ENCODE measurements at regions not wholly inside any gene's neighbourhood (a gene's known extent, or its start where the extent isn't known, plus 50 kb on each side); places are given as distances from the start of the nearest gene placed in this dataset.
A peak's percentile ranks its signal among the peaks of the same experiment; 100 is the strongest.

DNA sequence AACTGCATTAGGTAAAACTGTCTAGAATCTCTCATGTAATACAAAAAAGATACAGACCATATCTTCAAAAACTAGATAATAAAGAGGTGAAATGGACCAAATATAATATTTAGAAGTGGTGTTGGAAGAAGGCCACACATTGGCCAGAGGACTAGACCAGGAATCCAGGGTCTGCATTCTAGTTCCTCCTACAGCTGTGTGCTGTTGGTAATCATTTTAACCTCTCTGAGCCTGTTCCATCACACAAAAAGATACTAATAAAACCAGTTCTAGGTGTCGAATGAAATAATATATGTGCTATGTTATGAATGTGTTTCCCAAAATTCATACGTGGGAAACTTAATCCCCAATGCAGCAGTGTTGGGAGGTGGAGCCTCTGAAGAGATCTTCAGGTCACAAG lies 111.6 kb upstream of the RREB1 start:
- H4K20me1 ChIP-seq = no peaks in the 10 kb centered on the region
- no peak overlapping the region for H3K9ac ChIP-seq
- no peaks in the 10 kb centered on the region for H3K4me1 ChIP-seq
- no peaks in the 10 kb centered on the region for H3K36me3 ChIP-seq
- H3K9me3 ChIP-seq (replicated peaks in 1 of 11) = no peaks in the 10 kb centered on the region
- no peak overlapping the region for H3K4me2 ChIP-seq
- TF ChIP-seq Cebpa-rat (IDR thresholded peaks at IDR 0.05) = no peak
- no peaks in the 10 kb centered on the region for H3K27me3 ChIP-seq
- H3K27ac ChIP-seq = no peak overlapping the region
- H3K4me3 ChIP-seq = no peak overlapping the region

DNA sequence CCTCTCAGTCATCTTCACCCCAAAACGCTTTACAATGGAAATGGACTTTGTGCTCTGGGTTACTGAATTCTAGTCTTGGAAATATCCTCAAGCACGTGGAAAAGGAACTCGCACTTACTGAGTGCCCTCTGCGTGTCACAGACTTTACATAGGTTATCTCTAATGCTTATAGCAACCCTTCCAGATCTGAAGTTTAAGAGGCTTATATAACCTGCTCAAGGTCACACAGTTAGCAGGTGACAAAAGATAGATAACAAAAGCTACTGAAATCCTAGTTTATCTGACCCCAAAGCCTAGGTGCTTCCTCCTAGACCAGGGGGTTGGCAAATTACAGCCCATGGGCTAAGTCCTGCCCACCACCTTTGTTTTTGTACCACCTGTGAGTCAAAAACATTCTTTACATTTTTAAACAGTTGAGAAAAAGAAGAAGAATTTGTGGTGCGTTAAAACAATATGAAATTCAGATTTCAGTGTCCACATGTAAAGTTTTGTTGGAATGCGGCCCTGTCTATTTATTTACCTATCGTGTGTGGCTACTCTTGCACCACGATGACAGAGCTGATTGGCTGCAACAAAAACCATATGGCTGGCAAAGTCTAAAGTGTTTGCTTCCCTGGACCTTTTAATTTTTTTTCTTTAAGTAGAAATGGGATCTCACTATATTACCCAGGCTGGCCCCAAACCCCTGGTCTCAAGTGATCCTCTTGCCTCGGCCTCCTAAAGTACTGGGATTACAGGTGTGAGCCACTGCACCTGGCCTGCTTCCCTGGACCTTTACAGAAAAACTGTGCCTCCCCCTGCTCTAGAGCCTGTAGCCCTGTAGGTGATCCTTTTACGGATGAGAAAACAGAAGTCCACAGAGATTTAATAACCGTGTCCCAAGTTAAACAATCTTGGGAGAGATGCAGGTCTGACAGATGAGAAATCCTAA lies 110.2 kb upstream of the RREB1 start:
- H3K36me3 ChIP-seq = no peaks in the 10 kb centered on the region
- no peaks in the 10 kb centered on the region for H3K9me3 ChIP-seq (replicated peaks in 1 of 11)
- TF ChIP-seq Cebpa-rat (IDR thresholded peaks at IDR 0.05) = no peak
- no peaks in the 10 kb centered on the region for H3K4me1 ChIP-seq
- H4K20me1 ChIP-seq = no peaks in the 10 kb centered on the region
- H3K9ac ChIP-seq = no peak overlapping the region
- no peaks in the 10 kb centered on the region for H3K27me3 ChIP-seq
- no peak overlapping the region for H3K4me2 ChIP-seq
- no peak overlapping the region for H3K4me3 ChIP-seq
- no peak overlapping the region for H3K27ac ChIP-seq

DNA sequence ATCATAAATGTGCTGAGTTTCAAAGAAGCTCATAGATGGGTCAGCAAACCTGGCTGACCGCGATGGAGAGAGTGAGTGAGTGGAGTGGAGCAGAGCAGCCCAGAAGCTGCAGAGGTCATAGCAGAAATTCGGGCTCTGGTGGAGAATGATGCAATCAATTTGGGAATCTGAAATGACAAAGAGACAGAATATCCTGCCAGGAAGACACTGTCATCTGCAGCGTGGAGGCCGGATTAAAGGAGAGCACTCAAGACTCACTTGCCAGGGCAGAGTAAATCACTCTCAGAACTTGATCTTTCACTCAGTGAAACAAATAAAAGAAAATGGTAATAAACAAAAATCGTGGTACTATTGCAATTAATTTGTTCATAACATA lies 109.6 kb upstream of the RREB1 start:
- no peaks in the 10 kb centered on the region for H3K27me3 ChIP-seq
- H3K4me1 ChIP-seq = no peaks in the 10 kb centered on the region
- H3K4me3 ChIP-seq = no peak overlapping the region
- no peak overlapping the region for H3K9ac ChIP-seq
- H3K9me3 ChIP-seq (replicated peaks in 1 of 11) = no peaks in the 10 kb centered on the region
- H3K27ac ChIP-seq = no peak overlapping the region
- no peak overlapping the region for H3K4me2 ChIP-seq
- TF ChIP-seq Cebpa-rat (IDR thresholded peaks at IDR 0.05) = peak in 3 of 11 experiments; percentile 29 to 66 (median 39); a peak in 4 of 22 replicates
- H4K20me1 ChIP-seq = no peaks in the 10 kb centered on the region
- no peaks in the 10 kb centered on the region for H3K36me3 ChIP-seq

DNA sequence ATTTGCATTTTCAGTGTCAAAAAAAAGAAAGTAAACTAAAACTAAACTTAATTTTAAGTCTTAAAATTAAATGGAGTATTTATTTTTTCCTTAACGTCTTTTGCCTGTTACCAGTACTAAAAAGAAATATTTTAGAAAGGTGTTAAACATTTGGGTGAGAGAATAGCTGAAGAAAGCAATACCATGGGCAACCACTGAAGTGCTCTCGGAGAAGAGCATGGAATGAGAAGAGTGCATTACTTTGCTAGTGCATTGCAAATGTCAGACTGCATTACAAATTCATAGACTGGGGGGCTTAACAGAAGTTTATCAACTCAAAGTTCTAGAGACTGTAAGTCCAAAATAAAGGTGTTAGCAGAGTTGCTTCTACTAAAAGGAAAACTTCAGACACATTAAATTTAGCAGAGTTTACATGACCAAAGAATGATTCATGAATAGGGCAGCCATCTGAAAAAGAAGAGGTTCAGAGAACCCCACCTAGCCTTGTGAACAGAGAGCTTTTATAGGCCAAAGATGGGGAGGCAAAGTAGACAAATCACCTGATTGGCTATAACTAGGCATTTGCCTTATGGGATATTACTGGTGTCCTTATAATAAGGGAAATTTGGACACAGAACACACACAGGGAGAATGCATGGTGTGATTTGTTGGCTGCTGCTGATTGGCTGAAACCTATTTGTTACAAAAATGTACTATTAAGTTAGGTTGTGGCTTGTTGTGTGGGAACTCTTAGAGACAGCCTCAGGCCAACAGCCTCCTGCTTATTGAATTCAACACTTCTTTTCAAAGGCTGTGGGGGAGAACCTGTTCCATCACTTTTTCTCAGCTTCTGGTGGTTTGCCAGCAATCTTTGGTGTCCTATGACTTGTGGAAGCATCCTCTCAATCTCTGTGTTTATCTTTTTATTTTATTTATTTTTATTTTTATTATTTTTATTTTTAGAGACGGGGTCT lies 106.7 kb upstream of the RREB1 start:
- no peak overlapping the region for H3K9ac ChIP-seq
- no peak for TF ChIP-seq Cebpa-rat (IDR thresholded peaks at IDR 0.05)
- no peak overlapping the region for H3K4me2 ChIP-seq
- H3K27me3 ChIP-seq = no peaks in the 10 kb centered on the region
- no peaks in the 10 kb centered on the region for H4K20me1 ChIP-seq
- no peak overlapping the region for H3K4me3 ChIP-seq
- H3K36me3 ChIP-seq = no peaks in the 10 kb centered on the region
- H3K9me3 ChIP-seq (replicated peaks in 1 of 11) = no peaks in the 10 kb centered on the region
- H3K27ac ChIP-seq = no peak overlapping the region
- peaks cover 13 to 18% (median 15%) of the 10 kb centered on the region in 10 experiments for H3K4me1 ChIP-seq

DNA sequence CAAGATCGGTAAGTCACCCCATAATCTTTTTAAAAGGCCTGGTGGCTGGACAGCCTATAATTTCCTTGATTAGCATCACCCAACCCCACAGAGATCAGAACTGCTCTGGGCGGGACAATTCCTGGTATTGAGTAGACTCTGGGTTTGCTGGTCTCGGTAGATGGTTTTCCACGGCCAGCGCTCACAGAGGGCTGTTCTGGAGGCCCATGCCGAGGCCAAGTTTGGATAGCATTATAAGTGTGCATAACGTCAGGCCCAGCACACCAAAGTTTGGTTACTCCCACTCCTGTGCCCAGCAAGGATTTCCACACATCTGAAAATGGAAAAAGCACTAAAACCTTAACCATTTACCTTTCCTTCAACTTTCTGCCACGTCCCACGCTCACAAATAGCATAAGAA lies 104.7 kb upstream of the RREB1 start:
- no peak overlapping the region for H3K27ac ChIP-seq
- no peaks in the 10 kb centered on the region for H3K27me3 ChIP-seq
- peaks cover 13 to 18% (median 15%) of the 10 kb centered on the region in 10 experiments for H3K4me1 ChIP-seq
- TF ChIP-seq Cebpa-rat (IDR thresholded peaks at IDR 0.05) = no peak
- H3K9me3 ChIP-seq (replicated peaks in 1 of 11) = no peaks in the 10 kb centered on the region
- H3K4me2 ChIP-seq = no peak overlapping the region
- H3K4me3 ChIP-seq = no peak overlapping the region
- no peaks in the 10 kb centered on the region for H4K20me1 ChIP-seq
- H3K36me3 ChIP-seq = no peaks in the 10 kb centered on the region
- no peak overlapping the region for H3K9ac ChIP-seq

DNA sequence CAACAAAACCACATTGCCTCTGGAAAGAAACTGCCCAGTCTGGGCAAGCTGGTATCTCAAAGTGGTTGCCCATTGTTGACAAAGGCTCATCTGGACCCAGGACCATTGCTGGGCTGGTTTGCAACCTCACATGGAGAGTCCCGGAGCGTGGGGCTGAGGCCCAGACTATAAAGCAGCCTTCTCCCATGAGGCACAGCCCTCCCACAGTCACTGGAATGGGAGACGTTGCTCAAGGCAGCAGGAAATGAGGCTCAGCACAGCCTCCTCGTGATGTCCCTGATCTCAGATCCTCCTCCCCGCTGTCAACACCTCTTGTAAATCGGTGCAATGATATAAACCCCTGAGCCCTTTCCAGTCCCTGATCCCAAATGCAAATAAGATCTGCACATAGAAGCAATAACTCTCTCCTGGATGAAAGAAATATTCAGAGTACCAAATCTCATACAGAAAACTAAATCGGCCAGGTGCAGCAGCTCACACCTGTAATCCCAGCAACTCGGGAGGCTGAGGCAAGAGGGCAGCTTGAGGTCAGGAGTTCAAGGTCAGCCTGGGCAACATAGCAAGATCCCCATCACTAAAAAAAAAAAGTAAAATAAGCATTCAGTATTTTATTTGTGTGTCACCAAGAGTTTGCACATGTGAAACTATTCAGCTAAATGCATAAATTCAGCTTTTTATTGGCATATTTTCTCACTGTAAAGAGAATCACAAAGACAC lies 103.0 kb upstream of the RREB1 start:
- Histone ChIP-seq H4K20me1 (no peaks in the 10 kb centered on the region), H3K27ac (peak overlapping the region in 2 of 11 experiments; percentile 6 to 36; a peak in 1 of 22 replicates), H3K4me2 (peak overlapping the region; percentile 44 to 73 (median 64)), H3K9me3 (replicated peaks in 1 of 11) (no peaks in the 10 kb centered on the region), H3K4me3 (no peak overlapping the region), H3K36me3 (no peaks in the 10 kb centered on the region), H3K9ac (no peak overlapping the region), H3K27me3 (no peaks in the 10 kb centered on the region), H3K4me1 (peaks cover 13 to 18% (median 15%) of the 10 kb centered on the region in 10 experiments)
- 0 out of 22 replicates have a peak, but pooled peaks of 1 of the 11 experiments have one; percentile 8 for TF ChIP-seq Cebpa-rat (IDR thresholded peaks at IDR 0.05)

DNA sequence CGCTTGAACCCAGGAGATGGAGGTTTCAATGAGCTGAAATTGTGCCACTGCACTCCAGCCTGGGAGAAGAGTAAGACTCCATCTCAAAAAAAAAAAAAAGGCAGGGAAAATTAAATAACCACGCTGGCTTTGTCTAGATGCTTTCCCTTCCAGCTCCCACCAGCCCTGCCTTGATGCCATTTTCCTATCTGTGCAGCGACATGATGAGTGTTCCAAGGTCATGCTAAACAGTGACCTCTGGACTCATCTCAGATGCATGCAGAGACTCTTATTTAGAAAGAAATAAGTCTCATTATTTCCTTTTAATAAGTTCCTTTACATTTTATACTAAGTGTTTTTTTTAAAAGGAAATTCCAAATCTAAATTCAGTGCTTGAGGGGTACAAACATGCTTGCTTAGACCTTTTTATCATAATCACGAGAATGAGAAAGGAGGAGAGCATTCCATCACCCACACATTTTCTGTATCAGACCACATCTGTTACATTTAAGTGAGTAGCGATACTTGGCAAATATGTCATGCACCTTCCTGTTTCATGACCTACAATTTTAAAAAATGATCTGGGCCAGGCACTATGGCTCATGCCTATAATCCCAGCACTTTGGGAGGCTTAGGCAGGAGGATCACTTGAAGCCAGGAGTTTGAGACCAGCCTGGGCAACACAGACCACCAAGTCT lies 101.1 kb upstream of the RREB1 start:
- Histone ChIP-seq H3K9me3 (replicated peaks in 1 of 11) (no peaks in the 10 kb centered on the region), H3K4me2 (no peak overlapping the region), H3K27me3 (no peaks in the 10 kb centered on the region), H4K20me1 (no peaks in the 10 kb centered on the region), H3K9ac (no peak overlapping the region), H3K36me3 (no peaks in the 10 kb centered on the region), H3K4me3 (no peak overlapping the region), H3K27ac (no peak overlapping the region), H3K4me1 (peaks cover 13 to 18% (median 15%) of the 10 kb centered on the region in 10 experiments)
- no peak for TF ChIP-seq Cebpa-rat (IDR thresholded peaks at IDR 0.05)

DNA sequence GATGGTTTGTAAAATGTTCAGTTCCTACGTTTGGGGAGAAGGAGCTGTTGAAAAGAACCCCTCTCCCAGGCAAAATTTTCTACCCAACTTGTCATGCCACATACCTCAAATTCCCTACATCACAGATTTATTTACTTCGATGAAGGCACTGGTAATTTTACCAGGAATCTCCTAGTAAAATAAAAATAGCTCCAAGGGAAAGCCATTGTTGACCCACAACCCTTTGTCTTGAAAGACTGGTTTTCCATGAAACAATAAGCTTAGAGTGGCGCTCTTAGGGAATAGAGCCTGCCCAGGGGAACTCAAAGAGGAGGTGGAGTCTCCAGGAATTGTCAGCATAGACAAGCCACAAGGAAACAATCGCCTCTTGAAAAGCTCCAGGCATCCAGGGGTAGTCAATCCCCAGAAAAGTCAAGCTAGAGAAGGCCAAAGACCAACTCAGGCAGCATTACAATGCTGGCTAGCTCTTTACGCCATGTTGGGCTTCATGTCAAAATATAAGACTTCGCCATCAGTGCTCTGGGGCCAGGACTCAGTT lies 99.2 kb upstream of the RREB1 start:
- H3K4me1 ChIP-seq = peaks cover 13 to 17% (median 15%) of the 10 kb centered on the region in 10 experiments
- no peak overlapping the region; a peak in 1 of 22 replicates for H3K4me2 ChIP-seq
- no peaks in the 10 kb centered on the region for H3K27me3 ChIP-seq
- no peak overlapping the region for H3K27ac ChIP-seq
- H3K36me3 ChIP-seq = no peaks in the 10 kb centered on the region
- H4K20me1 ChIP-seq = no peaks in the 10 kb centered on the region
- no peak overlapping the region for H3K9ac ChIP-seq
- no peaks in the 10 kb centered on the region for H3K9me3 ChIP-seq (replicated peaks in 1 of 11)
- TF ChIP-seq Cebpa-rat (IDR thresholded peaks at IDR 0.05) = no peak
- no peak overlapping the region for H3K4me3 ChIP-seq
